HepG2 (cell line): ENCODE measurements at regions not wholly inside any gene's neighbourhood (a gene's known extent, or its start where the extent isn't known, plus 50 kb on each side); places are given as distances from the start of the nearest gene placed in this dataset.

Source experiments
- KIAA2018 ChIP-seq: sonication (generic); formaldehyde crosslinking; IDR thresholded peaks from 2 replicates; pipeline ENCODE4 v1.5.0; 2020; ENCODE audit warnings: mild to moderate bottlenecking, missing genetic modification reagents, borderline replicate concordance
- TF ChIP-seq, protein P1 (sequence below): sonication (generic); formaldehyde crosslinking; IDR thresholded peaks from 2 replicates; pipeline ENCODE4 v1.5.0; 2020; ENCODE audit warnings: mild to moderate bottlenecking, missing genetic modification reagents
- TF ChIP-seq, protein P2 (sequence below): IDR thresholded peaks from 2 replicates; pipeline ENCODE4 v1.6.1; 2016; ENCODE audit warnings: mild to moderate bottlenecking, missing biosample characterization, missing genetic modification reagents

GRCh38 chr6:15842727-15843117 lies 179.9 kb upstream of the DTNBP1 start (continued):
- TF ChIP-seq KIAA2018 = no peak
- TF ChIP-seq, protein P1, sequence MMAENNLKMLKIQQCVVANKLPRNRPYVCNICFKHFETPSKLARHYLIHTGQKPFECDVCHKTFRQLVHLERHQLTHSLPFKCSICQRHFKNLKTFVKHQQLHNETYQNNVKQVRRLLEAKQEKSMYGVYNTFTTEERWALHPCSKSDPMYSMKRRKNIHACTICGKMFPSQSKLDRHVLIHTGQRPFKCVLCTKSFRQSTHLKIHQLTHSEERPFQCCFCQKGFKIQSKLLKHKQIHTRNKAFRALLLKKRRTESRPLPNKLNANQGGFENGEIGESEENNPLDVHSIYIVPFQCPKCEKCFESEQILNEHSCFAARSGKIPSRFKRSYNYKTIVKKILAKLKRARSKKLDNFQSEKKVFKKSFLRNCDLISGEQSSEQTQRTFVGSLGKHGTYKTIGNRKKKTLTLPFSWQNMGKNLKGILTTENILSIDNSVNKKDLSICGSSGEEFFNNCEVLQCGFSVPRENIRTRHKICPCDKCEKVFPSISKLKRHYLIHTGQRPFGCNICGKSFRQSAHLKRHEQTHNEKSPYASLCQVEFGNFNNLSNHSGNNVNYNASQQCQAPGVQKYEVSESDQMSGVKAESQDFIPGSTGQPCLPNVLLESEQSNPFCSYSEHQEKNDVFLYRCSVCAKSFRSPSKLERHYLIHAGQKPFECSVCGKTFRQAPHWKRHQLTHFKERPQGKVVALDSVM (CRISPR knock-in tag) = no peak
- TF ChIP-seq, protein P2, sequence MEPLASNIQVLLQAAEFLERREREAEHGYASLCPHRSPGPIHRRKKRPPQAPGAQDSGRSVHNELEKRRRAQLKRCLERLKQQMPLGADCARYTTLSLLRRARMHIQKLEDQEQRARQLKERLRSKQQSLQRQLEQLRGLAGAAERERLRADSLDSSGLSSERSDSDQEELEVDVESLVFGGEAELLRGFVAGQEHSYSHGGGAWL = no peak
